Tibial nerve (tissue), 4 donors: ENCODE measurements at regions not wholly inside any gene's neighbourhood (a gene's known extent, or its start where the extent isn't known, plus 50 kb on each side); places are given as distances from the start of the nearest gene placed in this dataset.

Experiments used
- CTCF ChIP-seq, 5 experiments: fragments of 200-600 bp in 3 of 5; fragments of 450-650 bp in 2 of 5; sonication (generic) in 3 of 5; IDR thresholded peaks; one replicate each; pipeline ENCODE4 v1.5.1; 2016 to 2019; ENCODE audit warnings: antibody characterized with exemption in 5 of 5, mild to moderate bottlenecking in 3 of 5, moderate library complexity in 2 of 5
- EP300 ChIP-seq, 2 donors: sonication (generic); formaldehyde crosslinking; IDR thresholded peaks; one replicate each; pipeline ENCODE4 v1.6.1; 2017; ENCODE audit warnings: antibody characterized with exemption in 2 of 2, mild to moderate bottlenecking in 1 of 2
- POLR2A ChIP-seq, 2 donors: fragments of 450-650 bp; IDR thresholded peaks; one replicate each; pipeline ENCODE4 v1.6.1; 2017; ENCODE audit warnings: antibody characterized with exemption in 2 of 2, mild to moderate bottlenecking in 2 of 2, moderate library complexity in 2 of 2

GRCh38 chr4:110354460-110354859 is 121.5 kb upstream of the ENPEP start:
- no peak for TF ChIP-seq POLR2A (IDR thresholded peaks at IDR 0.05)
- no peak for TF ChIP-seq EP300 (IDR thresholded peaks at IDR 0.05)
- no peak for TF ChIP-seq CTCF (IDR thresholded peaks at IDR 0.05)
